Endodermal cell (in vitro differentiated cells): ENCODE measurements at regions not wholly inside any gene's neighbourhood (a gene's known extent, or its start where the extent isn't known, plus 50 kb on each side); places are given as distances from the start of the nearest gene placed in this dataset.

Source experiments
- DNase-seq: peaks from one replicate; pipeline ENCODE4 v3.0.0-alpha.2; 2017
- H3K27ac ChIP-seq: 2 replicates; pipeline ENCODE4 v1.5.1; 2013; ENCODE audit warnings: mild to moderate bottlenecking, low read depth, low read length, moderate library complexity
- H3K27me3 ChIP-seq: 2 replicates; pipeline ENCODE4 v1.6.1; 2013; ENCODE audit warnings: mild to moderate bottlenecking, low read length, moderate library complexity; ENCODE audit not compliant: insufficient read depth, control insufficient read depth, poor library complexity, severe bottlenecking
- H3K36me3 ChIP-seq: 2 replicates; pipeline ENCODE4 v1.7.0; 2013; ENCODE audit warnings: mild to moderate bottlenecking, low read length, moderate library complexity; ENCODE audit not compliant: control insufficient read depth, insufficient read depth
- H3K4me1 ChIP-seq: one replicate; pipeline ENCODE4 v1.7.0; 2013; ENCODE audit warnings: low read length; ENCODE audit not compliant: control insufficient read depth, insufficient read depth
- H3K4me3 ChIP-seq: 2 replicates; pipeline ENCODE4 v1.5.1; 2013; ENCODE audit warnings: mild to moderate bottlenecking, low read length, moderate library complexity
- H3K9ac ChIP-seq: 2 replicates; pipeline ENCODE4 v1.6.1; 2013; ENCODE audit warnings: mild to moderate bottlenecking, low read length, moderate library complexity; ENCODE audit not compliant: poor library complexity, severe bottlenecking; ENCODE audit errors: extremely low read depth
- H3K9me3 ChIP-seq: 2 replicates; pipeline ENCODE4 v1.6.1; 2013; ENCODE audit warnings: mild to moderate bottlenecking, low read length, moderate library complexity; ENCODE audit not compliant: control insufficient read depth
- H3K27ac Mint-ChIP-seq: 2 replicates; pipeline ENCODE4 v1.8.0; 2020; ENCODE audit warnings: mixed read lengths
- H3K27me3 Mint-ChIP-seq: 2 replicates; pipeline ENCODE4 v1.8.0; 2021; ENCODE audit warnings: mild to moderate bottlenecking, mixed read lengths; ENCODE audit not compliant: insufficient read depth
- H3K36me3 Mint-ChIP-seq: 2 replicates; pipeline ENCODE4 v1.8.0; 2020; ENCODE audit warnings: low read depth, mixed read lengths
- H3K4me1 Mint-ChIP-seq: 2 replicates; pipeline ENCODE4 v1.8.0; 2020; ENCODE audit warnings: mixed read lengths
- H3K4me3 Mint-ChIP-seq: 2 replicates; pipeline ENCODE4 v1.8.0; 2020; ENCODE audit warnings: mild to moderate bottlenecking, moderate library complexity, mixed read lengths
- H3K9me3 Mint-ChIP-seq: 2 replicates; pipeline ENCODE4 v1.8.0; 2020; ENCODE audit warnings: mild to moderate bottlenecking, mixed read lengths
- WGBS, 2 experiments: methylation state at CpG; one replicate each; pipeline versions ENCODE4 v1.1.5 to v1.1.7; 2013; ENCODE audit warnings: missing lambda C conversion rate in 2 of 2, mixed read lengths in 1 of 2; ENCODE audit not compliant: insufficient coverage in 1 of 2, insufficient read length in 1 of 2; 5-methylcytosine and 5-hydroxymethylcytosine counted together
- TF ChIP-seq, protein P1 (sequence below): fragments of 200-600 bp; sonication (generic); conservative IDR thresholded peaks from 2 replicates; pipeline ENCODE4 v1.5.0; 2021; ENCODE audit warnings: antibody characterized with exemption, mild to moderate bottlenecking

DNA sequence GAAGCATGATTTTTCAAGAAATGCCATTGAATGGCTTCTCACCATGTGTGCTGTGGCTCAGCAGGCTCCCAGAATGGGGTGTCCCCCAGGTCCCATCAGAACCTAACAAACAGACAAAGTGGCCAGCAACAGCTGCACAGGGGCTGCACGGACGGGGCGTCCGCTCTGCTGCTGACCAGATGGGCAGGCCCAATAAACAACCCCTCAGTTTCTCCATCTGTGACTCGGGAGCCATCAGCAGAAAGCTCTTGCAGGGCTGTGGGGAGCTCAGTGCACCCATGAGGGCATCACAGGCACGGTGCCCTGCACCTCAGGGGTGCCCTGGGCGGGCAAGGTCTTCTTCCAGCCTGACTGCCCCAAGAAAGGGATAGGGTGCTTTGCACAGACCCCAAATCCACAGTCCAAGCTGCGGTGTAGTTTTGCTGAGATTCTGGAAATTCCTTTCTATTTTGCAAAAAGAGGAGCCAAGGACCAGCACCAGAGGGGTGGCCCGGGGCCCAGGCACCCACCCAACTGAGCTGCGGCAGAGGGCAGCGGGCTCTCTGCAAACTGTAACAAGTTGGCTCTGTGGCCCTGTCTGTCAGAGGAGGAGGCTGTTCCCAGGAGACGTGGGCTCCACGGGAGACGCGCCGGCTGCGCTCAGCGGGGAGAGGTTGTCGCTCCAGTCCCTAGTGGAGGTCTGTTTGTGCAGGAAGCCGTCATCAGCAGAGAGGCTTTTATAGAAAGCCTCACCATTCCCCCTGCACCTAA lies 138.7 kb upstream of the PPP1R26 start:
- WGBS, 2 experiments, result 85 to 87% methylated on average over 15 to 20 of the region's 20 CpGs
- H3K9me3 ChIP-seq, result no peaks in the 10 kb centered on the region
- no peaks in the 10 kb centered on the region for H3K9me3 Mint-ChIP-seq
- H3K4me1 ChIP-seq, result no peaks in the 10 kb centered on the region
- H3K9ac ChIP-seq, result no peak overlapping the region
- peak overlapping the region; percentile 85 for H3K27ac Mint-ChIP-seq
- no peaks in the 10 kb centered on the region for H3K27me3 Mint-ChIP-seq
- no peaks in the 10 kb centered on the region for H3K36me3 Mint-ChIP-seq
- no peaks in the 10 kb centered on the region for H3K36me3 ChIP-seq
- H3K4me3 Mint-ChIP-seq, result no peak overlapping the region
- H3K27me3 ChIP-seq, result no peaks in the 10 kb centered on the region
- H3K4me3 ChIP-seq, result no peak overlapping the region
- peak; percentile 52 for DNase-seq
- TF ChIP-seq, protein P1, sequence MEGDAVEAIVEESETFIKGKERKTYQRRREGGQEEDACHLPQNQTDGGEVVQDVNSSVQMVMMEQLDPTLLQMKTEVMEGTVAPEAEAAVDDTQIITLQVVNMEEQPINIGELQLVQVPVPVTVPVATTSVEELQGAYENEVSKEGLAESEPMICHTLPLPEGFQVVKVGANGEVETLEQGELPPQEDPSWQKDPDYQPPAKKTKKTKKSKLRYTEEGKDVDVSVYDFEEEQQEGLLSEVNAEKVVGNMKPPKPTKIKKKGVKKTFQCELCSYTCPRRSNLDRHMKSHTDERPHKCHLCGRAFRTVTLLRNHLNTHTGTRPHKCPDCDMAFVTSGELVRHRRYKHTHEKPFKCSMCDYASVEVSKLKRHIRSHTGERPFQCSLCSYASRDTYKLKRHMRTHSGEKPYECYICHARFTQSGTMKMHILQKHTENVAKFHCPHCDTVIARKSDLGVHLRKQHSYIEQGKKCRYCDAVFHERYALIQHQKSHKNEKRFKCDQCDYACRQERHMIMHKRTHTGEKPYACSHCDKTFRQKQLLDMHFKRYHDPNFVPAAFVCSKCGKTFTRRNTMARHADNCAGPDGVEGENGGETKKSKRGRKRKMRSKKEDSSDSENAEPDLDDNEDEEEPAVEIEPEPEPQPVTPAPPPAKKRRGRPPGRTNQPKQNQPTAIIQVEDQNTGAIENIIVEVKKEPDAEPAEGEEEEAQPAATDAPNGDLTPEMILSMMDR, result no peak
- H3K27ac ChIP-seq, result no peak overlapping the region
- peaks cover 10% of the 10 kb centered on the region for H3K4me1 Mint-ChIP-seq

DNA sequence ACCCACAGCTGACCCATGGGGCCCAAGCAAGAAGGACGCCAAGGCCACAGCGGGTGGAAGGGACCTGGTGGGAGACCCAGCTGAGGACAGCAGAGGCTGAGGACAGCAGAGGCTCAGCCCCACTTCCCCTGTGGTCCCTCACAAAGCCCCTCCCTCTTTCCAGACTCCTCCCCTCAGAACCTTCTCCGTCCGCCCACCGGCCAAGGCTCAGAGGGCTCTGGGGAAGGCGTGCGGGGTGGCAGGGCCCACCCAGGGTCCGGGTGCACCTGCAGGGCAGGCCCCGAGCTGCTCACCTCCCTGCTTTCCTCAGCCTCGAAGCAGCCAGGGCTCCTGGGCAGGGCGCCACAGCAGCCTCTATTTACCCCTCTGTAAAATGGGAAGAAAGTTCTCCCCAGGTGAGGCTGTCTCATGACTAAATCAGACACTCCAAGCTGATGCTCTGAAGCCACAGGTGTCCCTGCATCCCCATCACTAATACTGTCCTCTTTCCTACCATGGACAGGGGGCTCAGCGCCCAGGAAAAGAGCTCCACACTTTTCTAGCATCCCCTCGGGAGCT lies 137.9 kb upstream of the PPP1R26 start:
- no peak overlapping the region for H3K27ac ChIP-seq
- no peak overlapping the region for H3K4me3 ChIP-seq
- H3K36me3 ChIP-seq, result no peaks in the 10 kb centered on the region
- H3K27me3 ChIP-seq, result no peaks in the 10 kb centered on the region
- no peaks in the 10 kb centered on the region for H3K9me3 ChIP-seq
- H3K9ac ChIP-seq, result no peak overlapping the region
- DNase-seq, result peak; percentile 50
- TF ChIP-seq, protein P1, result no peak
- no peaks in the 10 kb centered on the region for H3K36me3 Mint-ChIP-seq
- H3K9me3 Mint-ChIP-seq, result no peaks in the 10 kb centered on the region
- 80 to 84% methylated on average over 1 to 13 of the region's 13 CpGs for WGBS, 2 experiments
- no peaks in the 10 kb centered on the region for H3K4me1 ChIP-seq
- H3K4me1 Mint-ChIP-seq, result peaks cover 10% of the 10 kb centered on the region
- H3K27ac Mint-ChIP-seq, result peak overlapping the region; percentile 85
- no peaks in the 10 kb centered on the region for H3K27me3 Mint-ChIP-seq
- no peak overlapping the region for H3K4me3 Mint-ChIP-seq

DNA sequence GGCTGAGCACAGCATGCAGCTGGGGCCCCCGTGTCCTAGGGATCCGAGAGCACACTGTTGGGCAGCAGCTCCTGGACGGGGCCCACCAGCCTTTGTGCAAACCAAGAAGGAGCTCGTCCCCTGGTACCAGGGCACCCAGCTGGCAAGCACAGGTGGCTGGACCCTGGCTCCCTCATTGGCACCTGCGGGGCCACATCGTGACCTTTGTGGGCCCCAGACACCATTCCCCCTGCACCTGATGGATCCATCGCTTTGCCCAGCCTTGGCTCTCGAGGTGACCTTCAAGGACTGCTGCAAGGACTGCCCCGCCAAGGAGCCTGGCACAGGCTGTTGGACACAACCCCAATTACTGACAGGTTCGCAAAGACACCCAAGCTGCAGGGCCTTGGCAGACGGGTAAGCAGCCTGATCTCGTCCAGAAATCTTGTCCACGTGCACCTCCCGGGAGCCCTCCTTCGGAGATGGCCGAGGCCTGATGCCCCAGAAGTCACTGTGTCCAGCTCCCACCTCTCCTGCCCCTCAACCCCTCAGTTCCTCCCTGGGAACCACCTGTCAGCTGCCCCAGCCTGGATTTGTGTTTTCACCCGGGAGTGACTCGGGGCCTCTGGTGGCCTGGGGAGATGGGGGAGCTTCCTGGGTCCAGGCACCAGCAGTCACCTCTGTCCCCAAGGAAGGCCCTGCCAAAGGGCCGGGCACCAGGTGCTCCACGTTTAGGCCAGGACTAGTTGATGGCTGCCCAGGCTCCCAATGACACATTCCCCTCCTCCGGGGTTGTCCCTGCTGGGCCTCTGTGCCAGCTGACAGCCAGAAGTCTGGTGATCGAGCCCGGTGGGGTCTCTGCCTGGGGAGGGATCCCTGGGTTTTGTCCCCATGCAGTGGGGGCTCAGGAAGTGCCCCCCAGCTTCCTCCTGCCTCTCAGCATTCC lies 137.1 kb upstream of the PPP1R26 start:
- no peaks in the 10 kb centered on the region for H3K27me3 Mint-ChIP-seq
- Histone ChIP-seq H3K9me3 (no peaks in the 10 kb centered on the region), H3K9ac (no peak overlapping the region), H3K27me3 (no peaks in the 10 kb centered on the region), H3K4me1 (no peaks in the 10 kb centered on the region), H3K36me3 (no peaks in the 10 kb centered on the region), H3K27ac (no peak overlapping the region), H3K4me3 (no peak overlapping the region)
- H3K27ac Mint-ChIP-seq, result no peak overlapping the region
- H3K9me3 Mint-ChIP-seq, result no peaks in the 10 kb centered on the region
- peaks cover 10% of the 10 kb centered on the region for H3K4me1 Mint-ChIP-seq
- 84 to 92% methylated on average over 13 to 23 of the region's 23 CpGs for WGBS, 2 experiments
- no peak for DNase-seq
- H3K36me3 Mint-ChIP-seq, result no peaks in the 10 kb centered on the region
- TF ChIP-seq, protein P1, result no peak
- no peak overlapping the region for H3K4me3 Mint-ChIP-seq
